GM18858 (cell line): ENCODE measurements at regions not wholly inside any gene's neighbourhood (a gene's known extent, or its start where the extent isn't known, plus 50 kb on each side); places are given as distances from the start of the nearest gene placed in this dataset.

Experiments
- ATAC-seq: cut with Tn5 transposase; IDR thresholded peaks from one replicate; pipeline ENCODE4 v1.9.1; 2021; ENCODE audit not compliant: unreplicated experiment

DNA sequence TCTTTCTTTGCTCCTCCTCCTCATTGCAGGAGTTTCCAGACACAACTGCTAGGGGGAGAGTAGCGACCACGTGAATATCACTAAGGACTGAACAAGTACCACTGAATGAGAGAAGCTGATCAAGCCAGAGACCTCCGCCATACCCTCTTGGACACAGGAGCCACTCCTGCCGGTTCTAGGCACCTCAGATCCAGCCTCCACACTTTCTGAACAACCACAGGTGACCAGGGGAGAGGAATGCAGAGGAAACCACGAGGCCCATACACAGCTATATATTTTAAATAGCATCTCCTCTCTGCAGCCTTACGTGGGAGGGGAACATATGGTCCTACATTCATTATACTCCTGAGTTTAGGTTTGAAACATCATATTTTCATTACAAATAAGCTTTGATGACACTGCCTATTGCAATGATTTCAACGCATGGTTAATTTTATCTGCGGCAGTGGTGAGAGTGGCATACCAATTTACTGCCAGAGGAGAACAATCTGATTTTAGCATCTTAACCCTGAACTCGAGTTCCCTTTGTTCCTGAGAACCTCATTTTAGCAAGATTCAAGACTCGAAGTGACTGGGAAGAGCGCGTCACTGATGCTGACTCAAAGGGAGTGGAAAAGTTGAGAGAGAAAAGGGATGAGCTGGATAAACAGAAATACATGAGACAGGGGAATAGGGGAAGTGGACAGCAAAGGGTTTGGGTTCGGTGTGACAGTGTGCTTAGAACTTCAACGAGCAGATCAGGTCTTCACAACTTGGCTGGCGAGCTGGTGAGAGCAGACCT is 231.7 kb upstream of the PPARGC1A start:
- no peak for ATAC-seq

DNA sequence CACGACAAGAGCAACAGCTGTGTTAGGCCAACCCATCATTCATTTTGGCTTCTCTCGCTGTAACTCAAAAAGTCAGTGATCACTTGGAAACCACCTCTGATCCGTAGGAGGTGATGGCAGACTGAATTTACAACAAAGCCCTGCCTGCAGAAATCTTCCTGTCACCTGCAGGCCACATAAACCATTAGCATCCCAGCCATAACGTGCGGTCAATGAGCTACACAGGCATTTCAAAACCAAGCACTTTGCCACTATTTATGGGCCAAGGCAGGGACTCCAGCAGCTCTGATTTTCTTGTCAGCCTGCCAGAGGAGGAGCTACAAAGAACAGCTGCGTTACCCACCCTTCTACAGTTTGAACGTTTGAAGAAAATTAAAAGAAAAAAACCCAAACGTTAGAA is 228.1 kb upstream of the PPARGC1A start:
- ATAC-seq, result no peak

DNA sequence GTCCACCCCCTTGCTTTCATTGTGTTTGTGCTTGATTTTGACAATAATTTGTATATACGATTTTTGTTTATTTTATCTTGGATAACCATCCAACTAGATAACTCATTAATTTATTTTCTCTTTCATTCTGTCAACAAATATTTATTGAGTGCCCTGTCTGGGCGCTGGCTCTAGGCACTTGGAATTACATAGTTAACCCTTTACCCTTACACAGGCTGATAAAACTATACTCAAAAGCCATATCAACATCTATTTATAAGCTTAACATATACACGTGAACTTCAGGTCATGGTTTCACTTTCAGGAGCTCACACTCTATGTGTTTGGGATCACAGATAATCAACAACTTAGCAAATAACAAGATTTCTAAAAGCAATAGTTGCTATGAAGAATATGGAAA is 226.3 kb upstream of the PPARGC1A start:
- ATAC-seq, result no peak

DNA sequence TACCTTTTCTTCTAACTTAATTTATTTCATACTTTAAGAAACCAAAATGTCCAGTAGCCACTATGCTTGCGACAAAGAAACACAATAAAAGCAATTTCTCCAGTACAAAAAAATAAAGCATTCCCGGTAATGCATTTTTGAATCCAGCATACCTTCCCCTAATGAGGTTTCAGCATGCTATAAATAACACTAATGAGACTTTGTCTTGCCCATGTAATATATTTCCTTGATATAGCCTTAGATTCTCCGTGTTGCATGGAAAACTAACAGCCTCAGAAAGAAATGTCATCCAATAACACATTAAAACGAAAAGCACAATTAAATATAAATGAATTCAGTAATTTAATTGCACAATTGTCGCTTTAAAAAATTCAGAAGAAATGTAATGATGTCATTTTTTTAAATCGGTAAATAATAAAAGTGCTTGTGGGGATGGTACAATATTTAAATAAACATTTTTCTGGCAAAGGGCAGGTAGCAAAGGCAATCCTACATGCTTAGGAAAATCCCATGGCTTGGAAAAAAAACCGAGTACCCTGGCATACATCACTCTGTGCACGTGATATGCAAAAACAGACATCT is 225.2 kb upstream of the PPARGC1A start:
- ATAC-seq, result no peak

DNA sequence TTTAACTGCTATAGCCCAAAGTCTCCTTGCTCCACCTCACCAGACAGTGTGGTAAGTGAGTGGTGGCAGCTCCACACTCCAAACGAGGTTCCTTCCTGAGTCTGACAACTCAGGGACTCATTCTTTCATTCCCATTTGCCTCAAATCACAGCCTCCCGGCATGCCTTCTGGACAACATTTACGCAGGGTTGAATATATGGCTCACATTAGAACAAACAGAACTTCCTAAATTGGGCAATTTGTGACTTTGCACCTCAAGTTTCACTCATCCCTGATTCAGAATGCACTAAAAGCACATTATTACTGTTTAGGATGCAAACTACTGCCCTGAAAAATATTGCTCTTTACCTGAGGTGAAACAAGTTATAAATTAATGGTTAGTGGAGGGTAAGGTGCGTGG is 224.6 kb upstream of the PPARGC1A start:
- ATAC-seq, result no peak

DNA sequence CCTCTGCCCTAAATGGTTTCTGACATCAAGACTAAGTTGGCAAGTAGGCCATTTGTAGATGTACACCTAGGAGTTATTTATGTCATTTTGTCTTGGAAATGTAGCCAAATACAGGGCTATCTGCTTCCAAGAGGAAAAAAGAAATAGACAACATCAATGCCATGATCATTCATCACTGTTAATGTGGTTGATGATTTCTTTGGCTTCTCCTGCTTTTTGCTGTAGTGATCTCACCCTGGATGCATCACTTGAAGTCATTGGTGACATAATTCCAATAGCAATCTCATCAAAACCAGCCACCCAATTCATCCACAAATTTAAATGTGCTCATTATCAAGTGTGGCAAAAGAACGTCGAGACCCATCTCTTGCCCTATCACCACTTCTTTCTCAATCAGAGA is 222.6 kb upstream of the PPARGC1A start:
- no peak for ATAC-seq

DNA sequence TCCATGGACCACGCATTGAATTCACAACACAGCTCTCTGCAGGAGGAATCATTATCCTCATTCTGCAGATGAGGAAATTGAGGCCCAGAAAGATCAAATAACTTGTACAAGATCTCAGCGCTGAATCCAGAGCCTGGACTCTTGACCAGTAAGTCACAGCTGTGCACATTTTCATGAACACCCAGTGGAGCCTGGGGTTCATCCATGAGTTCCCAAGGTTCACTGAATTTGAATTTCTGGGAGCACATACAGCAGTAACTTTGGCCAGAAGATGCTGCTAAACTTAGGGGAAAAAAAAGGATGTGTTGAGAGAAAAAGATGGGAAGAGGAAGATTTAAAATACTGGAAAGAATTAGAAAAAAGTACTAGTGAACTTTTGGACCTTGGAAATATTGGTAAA is 218.7 kb upstream of the PPARGC1A start:
- ATAC-seq, result no peak

DNA sequence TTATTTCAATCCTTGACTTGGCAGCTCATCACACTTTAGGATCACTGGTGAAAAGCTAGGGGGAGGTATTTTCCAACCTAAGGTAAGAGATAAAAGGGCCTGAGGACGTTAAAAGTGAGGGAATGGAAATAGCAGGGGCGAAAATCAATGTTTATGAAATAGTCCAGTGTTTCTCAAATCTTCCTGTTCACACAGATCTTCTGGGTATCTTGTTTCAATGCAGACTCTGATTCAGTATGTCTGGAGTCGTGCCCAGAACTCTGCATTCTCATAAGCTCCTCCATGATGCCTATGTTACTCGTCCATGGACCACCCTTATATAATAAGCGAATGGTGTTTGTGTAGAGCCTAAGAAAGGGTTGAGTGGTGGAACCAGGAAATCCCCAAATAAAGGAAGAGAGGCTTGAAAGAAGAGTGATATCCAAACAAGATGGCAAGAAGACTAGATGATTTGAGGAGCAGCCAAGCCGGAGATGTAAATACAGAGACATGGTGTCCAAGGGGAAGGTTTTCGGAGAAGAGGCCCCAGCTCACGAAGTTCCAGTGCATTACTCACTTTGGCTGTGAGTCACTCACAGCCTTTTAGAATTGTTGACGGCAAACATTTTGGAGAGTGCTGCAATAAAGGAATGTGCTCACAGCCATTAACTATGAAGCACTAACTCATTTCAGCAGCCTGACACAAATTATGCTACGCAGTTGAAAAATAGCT is 215.6 kb upstream of the PPARGC1A start:
- ATAC-seq, result no peak

DNA sequence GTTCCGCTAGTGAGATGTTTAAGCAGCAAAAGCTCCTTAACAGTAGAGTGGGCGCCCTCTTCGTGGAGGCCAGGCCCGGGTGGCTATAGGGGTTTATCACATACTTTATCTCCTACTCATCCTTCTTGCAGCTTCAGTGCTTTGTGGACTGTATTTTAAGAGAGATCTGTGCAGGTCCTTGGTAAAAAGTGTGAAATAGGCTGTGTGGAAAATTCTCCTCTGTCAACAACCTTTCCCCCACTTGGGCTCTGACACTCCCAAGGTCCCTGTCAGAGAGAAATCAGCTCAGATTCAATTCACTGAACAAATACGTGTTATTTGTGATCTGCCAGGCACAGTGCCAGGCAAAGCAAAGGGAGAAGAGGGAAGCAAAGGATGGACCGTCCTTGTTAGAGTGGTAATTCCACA is 214.3 kb upstream of the PPARGC1A start:
- no peak for ATAC-seq

DNA sequence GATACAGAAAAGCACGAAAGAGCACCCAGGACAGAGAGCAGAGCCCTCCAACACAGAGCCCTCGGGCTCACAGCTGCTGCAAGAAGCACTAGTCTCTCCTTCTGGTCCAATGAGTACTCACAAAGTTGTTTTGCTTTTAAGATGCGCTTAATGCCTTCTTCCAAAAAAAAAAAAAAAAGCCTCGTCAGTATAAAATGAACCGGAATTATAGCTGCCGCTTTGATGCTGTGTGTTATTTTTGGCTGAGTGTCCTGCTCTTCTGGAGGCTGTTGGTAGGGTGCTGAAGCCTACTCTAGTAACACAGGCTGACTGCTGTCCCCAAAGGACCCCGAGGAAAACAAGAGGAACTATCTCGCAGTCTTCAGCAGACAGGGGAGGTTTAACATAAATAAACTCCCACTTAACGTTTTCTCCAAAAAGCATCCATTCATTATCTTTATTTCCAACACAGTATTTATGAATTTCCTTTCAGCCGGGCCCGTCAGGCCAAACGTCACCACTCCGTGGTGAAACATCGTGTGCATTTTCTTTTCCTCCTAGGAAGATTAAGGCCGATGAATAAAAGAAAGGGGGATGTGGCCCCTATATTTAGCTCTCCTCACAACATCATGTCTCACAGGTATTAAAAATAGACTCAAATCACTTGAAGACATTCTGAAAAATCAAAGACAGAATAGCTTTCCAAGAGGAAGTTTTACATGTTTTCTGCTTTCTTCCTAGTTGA is 213.7 kb upstream of the PPARGC1A start:
- no peak for ATAC-seq

DNA sequence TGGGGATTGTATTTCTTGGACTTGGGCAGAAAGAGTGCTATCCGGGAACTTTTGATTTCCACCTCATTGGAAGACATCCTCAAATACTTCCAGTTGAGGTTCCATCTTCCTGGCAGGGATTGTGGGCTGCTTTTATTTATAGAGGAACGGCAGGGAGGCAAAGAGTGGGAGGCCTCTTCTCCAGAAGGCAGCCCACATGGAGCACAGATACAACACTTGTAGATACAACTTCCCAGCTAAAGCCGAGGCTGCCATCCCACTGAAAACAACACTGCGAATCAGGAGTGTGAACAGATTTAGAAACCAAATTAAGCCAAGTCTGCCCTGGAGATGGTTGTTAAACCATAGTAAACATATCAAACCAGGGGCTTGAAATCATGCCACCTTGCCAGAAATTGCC is 212.8 kb upstream of the PPARGC1A start:
- ATAC-seq, result no peak

DNA sequence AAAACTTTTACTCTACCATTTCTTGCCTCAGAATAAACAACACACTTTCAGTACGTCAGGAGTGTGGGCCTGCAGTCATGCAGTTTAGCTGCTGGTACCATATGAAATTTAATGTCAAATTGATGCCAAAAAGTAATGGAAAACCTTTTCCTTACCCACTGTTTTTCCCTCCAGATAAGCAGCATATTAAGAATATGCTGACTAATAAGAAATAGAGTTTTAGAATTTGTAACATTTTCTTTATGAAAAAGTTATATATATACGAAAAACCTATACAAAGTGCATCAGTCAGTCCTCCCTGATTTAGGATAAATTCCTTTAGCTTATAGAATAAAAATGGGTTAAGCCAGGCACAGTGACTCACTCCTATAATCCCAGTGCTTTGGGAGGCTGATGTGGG is 206.8 kb upstream of the PPARGC1A start:
- no peak for ATAC-seq

DNA sequence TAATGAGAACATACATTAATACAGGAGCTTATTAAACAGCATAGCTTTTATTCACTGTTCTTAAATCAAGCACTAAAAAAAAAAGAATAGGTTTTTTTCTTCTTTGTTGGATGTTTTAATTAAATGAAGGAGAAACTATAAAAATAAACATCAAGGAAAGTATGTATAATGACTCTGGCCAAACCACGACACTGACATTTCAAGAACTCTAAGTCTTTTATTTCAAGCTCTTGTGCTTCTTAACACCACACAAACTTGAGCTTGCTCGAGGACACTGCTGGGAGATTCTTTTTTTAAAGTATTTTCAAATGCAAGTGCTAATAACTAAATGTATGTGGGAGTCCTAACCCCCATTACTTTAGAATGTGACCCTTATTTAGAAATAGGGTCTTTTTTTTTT is 204.9 kb upstream of the PPARGC1A start:
- ATAC-seq, result no peak

DNA sequence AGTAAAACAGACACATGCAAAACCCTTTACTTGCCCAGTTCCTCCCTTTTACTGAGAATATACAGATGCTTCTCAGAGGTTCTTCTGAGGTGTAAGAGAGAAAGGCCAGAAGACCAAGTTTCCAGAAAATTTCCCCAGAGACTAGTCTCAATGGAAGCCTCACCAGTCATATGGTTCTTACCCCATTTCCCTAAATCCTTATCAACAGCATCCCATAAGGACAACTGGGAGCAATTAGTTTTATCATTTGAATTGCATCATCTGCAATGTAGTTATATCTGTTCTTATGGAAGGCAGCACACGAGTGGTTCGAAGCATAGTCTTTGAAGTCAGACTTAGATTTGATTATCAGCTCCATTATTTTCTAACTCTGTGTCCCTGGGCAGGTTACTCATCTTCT is 203.6 kb upstream of the PPARGC1A start:
- no peak for ATAC-seq

DNA sequence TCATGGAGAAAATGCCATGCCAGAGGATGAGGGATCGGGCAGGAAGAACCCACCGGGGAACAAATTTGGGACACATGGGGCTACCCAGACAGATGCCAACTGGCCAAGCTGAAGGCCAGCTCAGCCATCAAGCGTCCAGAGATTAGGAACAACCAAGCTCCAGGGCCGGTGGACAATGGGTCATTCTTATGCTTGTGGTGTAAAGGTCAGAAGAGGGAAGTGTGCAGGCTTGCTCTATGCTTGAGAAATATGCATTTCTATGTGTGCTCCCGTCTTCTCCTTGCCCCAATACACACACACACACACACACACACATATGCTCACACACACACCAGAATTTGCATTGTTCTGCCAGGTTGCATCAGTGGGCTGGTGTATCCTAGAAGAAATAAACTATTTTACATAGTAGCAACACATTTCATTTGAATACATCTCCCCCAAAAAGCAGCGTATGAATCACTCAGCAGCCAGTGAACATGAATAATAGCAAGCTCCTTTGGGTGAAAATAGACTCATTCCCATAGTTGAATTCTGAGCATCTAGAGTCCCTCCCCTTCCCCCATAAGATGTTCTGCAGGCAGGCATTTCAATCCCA is 201.9 kb upstream of the PPARGC1A start:
- no peak for ATAC-seq

DNA sequence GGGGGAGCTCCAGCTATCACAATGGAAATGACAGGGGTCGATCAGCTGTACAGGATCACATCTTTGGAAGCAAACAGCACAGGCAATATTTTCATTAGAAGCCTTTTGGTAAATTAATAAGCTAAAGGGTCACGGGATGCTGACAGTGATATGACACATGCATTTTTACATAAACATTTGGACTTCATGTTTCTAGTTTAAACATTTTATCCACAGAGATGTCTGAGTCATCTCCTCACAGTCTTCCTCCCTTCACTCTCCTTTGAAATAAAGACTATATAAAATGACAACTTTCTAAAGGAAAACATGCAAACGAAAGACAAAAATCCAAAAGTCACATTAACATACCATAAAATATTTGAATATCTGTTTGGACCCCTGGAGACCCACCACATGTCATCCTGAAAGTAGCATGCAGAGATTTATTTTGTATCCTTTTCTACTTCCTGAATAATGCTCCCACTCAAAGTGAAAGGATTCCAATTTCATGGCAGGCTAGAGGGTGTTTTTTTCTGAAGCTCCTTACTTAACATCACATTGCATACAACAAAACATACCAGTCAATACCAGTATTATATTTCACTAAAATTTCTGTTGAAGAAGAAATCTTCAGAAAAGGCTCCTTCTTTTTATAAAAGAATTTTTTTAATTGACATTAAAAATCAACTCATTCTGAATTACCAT is 200.1 kb upstream of the PPARGC1A start:
- no peak for ATAC-seq

DNA sequence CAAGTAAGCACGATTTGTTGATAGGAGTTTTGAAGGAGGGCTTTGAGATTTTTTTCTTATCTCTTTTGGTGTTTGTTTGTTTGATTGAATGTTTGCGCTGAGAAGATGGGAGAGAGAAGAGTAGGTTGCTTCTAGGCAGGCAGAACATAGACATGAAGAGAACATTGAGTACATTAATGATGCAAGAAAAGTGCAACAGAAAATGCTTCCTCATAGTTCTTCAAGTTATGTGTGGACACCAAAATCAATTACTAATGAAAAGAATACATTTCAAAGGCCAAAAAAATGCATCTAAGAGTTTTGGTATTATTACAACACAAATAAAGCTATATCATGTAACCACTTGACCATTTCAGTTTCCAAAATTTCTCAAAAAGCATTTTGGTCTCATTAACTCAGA is 191.0 kb upstream of the PPARGC1A start:
- no peak for ATAC-seq

DNA sequence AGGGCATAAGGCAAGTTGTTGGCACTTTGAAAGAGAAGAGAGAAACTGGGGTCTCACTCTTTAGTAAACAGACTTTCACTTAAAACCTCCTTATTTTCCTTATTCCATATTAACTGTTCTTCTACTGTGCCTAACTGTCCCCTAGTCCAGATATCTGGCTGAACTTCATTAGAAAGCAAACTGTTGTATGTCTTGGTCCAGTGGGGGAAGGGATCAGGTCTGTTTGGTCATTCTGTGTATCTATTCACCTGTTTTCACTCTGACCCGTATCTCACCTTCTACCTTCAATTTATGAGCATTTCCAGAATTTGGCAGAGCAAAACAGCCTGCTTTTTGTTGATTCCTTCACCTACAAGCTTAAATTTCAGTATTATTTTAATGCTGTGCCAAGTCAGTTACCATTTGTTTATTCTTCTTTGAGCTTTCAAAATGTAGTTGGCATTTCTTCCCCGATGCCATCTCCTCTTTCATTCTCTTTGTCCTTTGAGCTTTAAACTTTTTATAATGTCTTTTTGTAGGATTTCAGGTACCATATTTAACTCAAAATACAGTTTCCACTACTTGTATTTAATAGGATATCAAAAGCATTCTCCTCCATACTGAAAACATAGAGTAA is 188.6 kb upstream of the PPARGC1A start:
- no peak for ATAC-seq

DNA sequence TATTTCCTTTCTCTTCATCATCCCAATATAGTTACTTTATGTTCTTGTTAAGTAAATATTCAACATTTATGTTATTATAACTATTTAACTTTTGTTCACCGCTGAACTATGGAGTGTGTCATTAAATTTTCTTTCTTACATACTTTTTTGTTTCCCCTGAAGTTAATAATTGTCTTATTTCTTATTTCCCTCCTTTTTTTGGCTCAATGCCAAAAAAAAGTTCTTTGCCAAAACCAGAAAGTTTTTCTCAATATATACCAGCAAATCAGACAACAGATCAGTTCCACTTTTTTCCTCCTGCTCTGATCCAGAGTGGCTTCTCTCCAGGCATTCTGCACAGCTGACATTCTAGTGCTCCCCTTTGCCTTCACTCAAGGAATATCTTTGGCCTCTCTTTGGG is 187.0 kb upstream of the PPARGC1A start:
- no peak for ATAC-seq

DNA sequence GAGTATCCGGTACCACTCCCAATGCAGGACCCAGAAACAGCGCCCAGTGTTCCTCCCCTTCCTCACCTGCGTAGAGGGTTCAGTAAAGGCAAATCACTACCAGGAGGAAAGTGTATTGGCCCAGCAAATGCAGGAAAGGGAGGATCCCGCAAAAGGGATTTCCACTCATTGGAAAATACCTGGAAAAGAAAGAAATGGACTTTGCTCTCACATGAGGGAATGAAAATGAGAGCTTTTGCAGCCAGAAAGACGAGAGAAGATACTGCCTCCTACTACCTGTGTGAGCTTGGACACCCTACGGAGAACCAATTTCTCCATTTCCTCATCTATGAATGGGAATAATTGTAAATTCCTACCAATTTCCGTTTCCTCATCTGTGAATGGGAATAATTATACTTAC is 184.1 kb upstream of the PPARGC1A start:
- no peak for ATAC-seq
